ENCODE measurements at regions not wholly inside any gene's neighbourhood (a gene's known extent, or its start where the extent isn't known, plus 50 kb on each side); places are given as distances from the start of the nearest gene placed in this dataset.

- Histone ChIP-seq H3K9me2 (ENCODE audit: insufficient read depth) (no peaks in the 10 kb centered on the region), H2AFZ (ENCODE audit: low read depth, low read length, poor library complexity, severe bottlenecking) (no peak overlapping the region), H3K27ac (ENCODE audit: low read depth, low read length) (no peak overlapping the region), H4K20me1 (ENCODE audit: insufficient read depth) (no peaks in the 10 kb centered on the region), H3K36me3 (ENCODE audit: control insufficient read depth in 1 of 2, insufficient read depth in 2 of 2, low read length in 2 of 2) (no peaks in the 10 kb centered on the region), H3K79me2 (ENCODE audit: insufficient read depth, low read length) (no peaks in the 10 kb centered on the region), H3K4me2 (ENCODE audit: low read length) (no peak overlapping the region), H3K9me3 (ENCODE audit: control insufficient read depth in 1 of 2, insufficient read depth in 1 of 2, low read depth in 1 of 2, low read length in 2 of 2) (peaks cover 0 to 3% of the 10 kb centered on the region in 2 experiments; a peak in 2 of 4 replicates), H3K9ac (ENCODE audit: low read length) (no peak overlapping the region), H3K4me3 (replicated peaks in 1 of 2; ENCODE audit: low read depth in 1 of 2, low read length in 2 of 2) (no peak overlapping the region), H3K4me1 (ENCODE audit: control insufficient read depth in 1 of 2, insufficient read depth in 2 of 2, low read length in 2 of 2) (no peaks in the 10 kb centered on the region), H3K27me3 (ENCODE audit: insufficient read depth, low read length) (no peaks in the 10 kb centered on the region)
- intact Hi-C loops (cut with micrococcal nuclease), result no loop called here
- ChIA-PET RAD21 (ENCODE audit: low non-redundant PET in 1 of 2, low total read pairs in 2 of 2, uncharacterized antibody in 2 of 2, unreplicated experiment in 2 of 2) (no interaction called here), POLR2A (no interaction called here), CTCF (no interaction called here)
- TF ChIP-seq MAX (IDR thresholded peaks at IDR 0.05), result no peak
- TF ChIP-seq POLR2AphosphoS5 (IDR thresholded peaks at IDR 0.05; ENCODE audit: low read depth, low read length), result no peak
- no peak for TF ChIP-seq SIN3A (IDR thresholded peaks at IDR 0.05; ENCODE audit: low read depth)
- no peak for TF ChIP-seq SP1 (IDR thresholded peaks at IDR 0.05; ENCODE audit: low read depth)
- TF ChIP-seq YY1 (IDR thresholded peaks at IDR 0.05; ENCODE audit: extremely low read depth, insufficient replicate concordance, low read depth, low read length), result no peak
- TF ChIP-seq EZH2 (IDR thresholded peaks at IDR 0.05), result no peak
- no peak for TF ChIP-seq EGR1 (IDR thresholded peaks at IDR 0.05; ENCODE audit: low read depth)
- TF ChIP-seq CEBPB (IDR thresholded peaks at IDR 0.05; ENCODE audit: low read depth), result no peak
- TF ChIP-seq FOSL1 (IDR thresholded peaks at IDR 0.05; ENCODE audit: low read depth), result no peak
- no peak for TF ChIP-seq CBX3 (IDR thresholded peaks at IDR 0.05; ENCODE audit: low read depth)
- TF ChIP-seq JUND (IDR thresholded peaks at IDR 0.05), result no peak
- DNase-seq (ENCODE audit: low read depth, low spot score), result no peak
- BruUV-seq (replicated peaks), result no TSS peak
- ATAC-seq, result no peak
Observed at GRCh38 chr6:165119231-165120020, 190.0 kb downstream of the C6orf118 start.

DNA sequence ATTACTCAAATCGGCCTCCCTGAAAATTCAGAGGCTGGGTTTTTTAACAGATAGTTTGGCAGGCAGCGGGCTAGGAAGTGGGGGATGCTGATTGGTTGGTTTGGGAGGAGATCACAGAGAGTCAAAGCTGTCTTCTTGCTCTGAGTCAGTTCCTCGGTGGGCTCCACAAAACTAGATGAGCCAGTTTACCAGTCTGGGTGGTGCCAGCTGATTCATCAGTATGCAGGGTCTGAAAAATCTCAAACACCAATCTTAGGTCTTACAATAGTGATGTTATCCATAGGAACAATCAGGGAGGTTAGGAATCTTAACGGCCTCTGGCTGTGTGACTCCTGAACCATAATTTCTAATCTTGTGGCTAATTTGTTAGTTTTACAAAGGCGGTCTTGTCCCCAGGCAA lies 190.7 kb downstream of the C6orf118 start:
- no peak overlapping the region for H3K27ac ChIP-seq (ENCODE audit: low read depth, low read length)
- no peak for ATAC-seq
- no peaks in the 10 kb centered on the region for H3K4me1 ChIP-seq (ENCODE audit: control insufficient read depth in 1 of 2, insufficient read depth in 2 of 2, low read length in 2 of 2)
- no peaks in the 10 kb centered on the region for H4K20me1 ChIP-seq (ENCODE audit: insufficient read depth)
- DNase-seq (ENCODE audit: low read depth, low spot score), result no peak
- H3K9me2 ChIP-seq (ENCODE audit: insufficient read depth), result no peaks in the 10 kb centered on the region
- CTCF ChIA-PET, result no interaction called here
- RAD21 ChIA-PET (ENCODE audit: low non-redundant PET in 1 of 2, low total read pairs in 2 of 2, uncharacterized antibody in 2 of 2, unreplicated experiment in 2 of 2), result no interaction called here
- peaks cover 0 to 6% of the 10 kb centered on the region in 2 experiments; a peak in 2 of 4 replicates for H3K9me3 ChIP-seq (ENCODE audit: control insufficient read depth in 1 of 2, insufficient read depth in 1 of 2, low read depth in 1 of 2, low read length in 2 of 2)
- no peak overlapping the region for H3K4me2 ChIP-seq (ENCODE audit: low read length)
- intact Hi-C loops (cut with micrococcal nuclease), result no loop called here
- H3K4me3 ChIP-seq (replicated peaks in 1 of 2; ENCODE audit: low read depth in 1 of 2, low read length in 2 of 2), result no peak overlapping the region
- TF ChIP-seq ZNF274 (IDR thresholded peaks at IDR 0.05; ENCODE audit: low read depth, low read length) (no peak), MAX (IDR thresholded peaks at IDR 0.05) (no peak), POLR2A (IDR thresholded peaks at IDR 0.05; ENCODE audit: borderline replicate concordance, extremely low read depth, insufficient read depth, insufficient read length) (no peak)
- no peaks in the 10 kb centered on the region for H3K27me3 ChIP-seq (ENCODE audit: insufficient read depth, low read length)
- POLR2A ChIA-PET, result no interaction called here
- BruUV-seq (replicated peaks), result no TSS peak
- H3K9ac ChIP-seq (ENCODE audit: low read length), result no peak overlapping the region
- no peaks in the 10 kb centered on the region for H3K36me3 ChIP-seq (ENCODE audit: control insufficient read depth in 1 of 2, insufficient read depth in 2 of 2, low read length in 2 of 2)
- H2AFZ ChIP-seq (ENCODE audit: low read depth, low read length, poor library complexity, severe bottlenecking), result no peak overlapping the region
- no peaks in the 10 kb centered on the region for H3K79me2 ChIP-seq (ENCODE audit: insufficient read depth, low read length)
